COR-L47 (cell line): ENCODE measurements at regions not wholly inside any gene's neighbourhood (a gene's known extent, or its start where the extent isn't known, plus 50 kb on each side); places are given as distances from the start of the nearest gene placed in this dataset.

Experiments used
- DNase-seq: peaks from one replicate; lab custom pipeline; 2025; lab: John Stamatoyannopoulos, UW

- DNase-seq = no peak
These were observed 851.6 kb downstream of the CENPC start for GRCh38 chr4:66693694-66694093.

- no peak for DNase-seq
These were observed 854.2 kb downstream of the CENPC start for GRCh38 chr4:66691101-66691500.

GRCh38 chr4:66688674-66689073, 856.6 kb downstream of the CENPC start:
- peak; percentile 17 for DNase-seq

- no peak for DNase-seq
These were observed 857.8 kb downstream of the CENPC start for GRCh38 chr4:66687459-66687858.

GRCh38 chr4:66681962-66682361, 863.3 kb downstream of the CENPC start:
- no peak for DNase-seq

GRCh38 chr4:66667249-66667648, 878.1 kb downstream of the CENPC start:
- no peak for DNase-seq

- DNase-seq = no peak
These were observed 882.7 kb downstream of the CENPC start for GRCh38 chr4:66662620-66663019.

- DNase-seq = no peak
These were observed 886.5 kb downstream of the CENPC start for GRCh38 chr4:66658809-66659208.

GRCh38 chr4:66655505-66655904, 889.8 kb downstream of the CENPC start:
- no peak for DNase-seq

- DNase-seq = no peak
These were observed 891.4 kb downstream of the CENPC start for GRCh38 chr4:66653937-66654336.

GRCh38 chr4:66649236-66649635, 896.1 kb downstream of the CENPC start:
- no peak for DNase-seq

- no peak for DNase-seq
These were observed 897.4 kb downstream of the CENPC start for GRCh38 chr4:66647926-66648325.

GRCh38 chr4:66647476-66647875, 897.8 kb downstream of the CENPC start:
- DNase-seq = no peak

- DNase-seq = no peak
These were observed 904.9 kb downstream of the CENPC start for GRCh38 chr4:66640233-66640990.

- peak; percentile 20 for DNase-seq
These were observed 905.9 kb downstream of the CENPC start for GRCh38 chr4:66639361-66639760.

- no peak for DNase-seq
These were observed 909.0 kb downstream of the CENPC start for GRCh38 chr4:66636349-66636748.

- no peak for DNase-seq
These were observed 911.8 kb downstream of the CENPC start for GRCh38 chr4:66633477-66633876.

GRCh38 chr4:66629927-66630326, 915.4 kb downstream of the CENPC start:
- DNase-seq = no peak

GRCh38 chr4:66628146-66628545, 917.2 kb downstream of the CENPC start:
- DNase-seq = peak; percentile 35

- DNase-seq = no peak
These were observed 919.8 kb downstream of the CENPC start for GRCh38 chr4:66625480-66625879.

- no peak for DNase-seq
These were observed 931.7 kb downstream of the CENPC start for GRCh38 chr4:66613591-66613990.

GRCh38 chr4:66609014-66609413, 936.3 kb downstream of the CENPC start:
- DNase-seq = no peak

- no peak for DNase-seq
These were observed 936.6 kb upstream of the EPHA5 start for GRCh38 chr4:66606908-66607307.

- DNase-seq = no peak
These were observed 935.9 kb upstream of the EPHA5 start for GRCh38 chr4:66606215-66606614.
